Epidermal melanocyte (primary cell): ENCODE measurements at regions not wholly inside any gene's neighbourhood (a gene's known extent, or its start where the extent isn't known, plus 50 kb on each side); places are given as distances from the start of the nearest gene placed in this dataset.
"Not testable (repeated sequence)": the region's sequence is repeated elsewhere in the genome, so short reads cannot be mapped to it uniquely, and the experiment has no call there.

Source experiments
- DNase-seq: peaks from one replicate; pipeline ENCODE4 v3.0.0; 2011; ENCODE audit warnings: low spot score; ENCODE audit not compliant: insufficient read length

- no peak for DNase-seq
Observed at GRCh38 chr13:99792079-99792921, 179.3 kb downstream of the ZIC5 start.

- no peak for DNase-seq
Observed at GRCh38 chr13:99782669-99783068, 188.9 kb downstream of the ZIC5 start.

- no peak for DNase-seq
Observed at GRCh38 chr13:99778500-99778899, 193.1 kb downstream of the ZIC5 start.

DNA sequence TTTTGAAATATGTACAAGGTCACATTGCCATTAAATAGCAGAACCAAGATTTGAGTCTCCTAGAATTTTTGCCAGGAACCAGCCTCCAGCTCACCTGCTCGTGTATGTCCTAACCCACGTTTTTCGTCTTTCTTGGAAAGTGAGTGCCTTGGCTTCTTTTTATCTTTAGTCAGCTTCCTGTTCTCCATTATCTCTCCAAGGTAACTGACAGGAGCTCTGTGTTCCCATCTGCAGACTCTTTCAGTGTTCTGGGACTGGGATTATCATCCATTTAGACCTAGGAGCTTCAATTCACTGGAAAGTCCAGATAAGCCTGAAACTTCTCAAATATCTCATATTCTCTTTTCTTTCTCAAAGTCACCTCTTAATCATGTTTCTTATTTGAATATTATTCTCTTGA lies 193.7 kb downstream of the ZIC5 start:
- DNase-seq, result no peak

DNA sequence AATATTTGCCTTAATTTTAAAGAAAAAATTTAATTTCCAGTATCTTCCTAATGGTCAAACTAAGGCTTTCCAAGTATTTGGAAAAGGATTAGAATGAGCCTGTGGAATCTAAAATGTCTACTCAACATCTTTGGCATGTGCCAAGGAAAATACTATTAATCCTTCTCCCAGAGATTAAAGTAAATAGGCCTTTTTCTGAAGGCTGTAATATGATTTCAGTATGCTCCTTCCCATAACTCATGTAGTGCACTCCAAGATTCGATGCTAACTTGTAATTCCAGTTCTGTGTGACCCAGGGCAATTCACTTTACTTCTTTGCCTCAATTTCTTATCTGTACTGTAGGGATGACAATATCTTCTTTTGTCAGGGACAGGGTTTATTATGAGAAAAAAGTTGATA lies 196.9 kb downstream of the ZIC5 start:
- no peak for DNase-seq

- no peak for DNase-seq
Observed at GRCh38 chr13:99768986-99769385, 202.6 kb downstream of the ZIC5 start.

DNA sequence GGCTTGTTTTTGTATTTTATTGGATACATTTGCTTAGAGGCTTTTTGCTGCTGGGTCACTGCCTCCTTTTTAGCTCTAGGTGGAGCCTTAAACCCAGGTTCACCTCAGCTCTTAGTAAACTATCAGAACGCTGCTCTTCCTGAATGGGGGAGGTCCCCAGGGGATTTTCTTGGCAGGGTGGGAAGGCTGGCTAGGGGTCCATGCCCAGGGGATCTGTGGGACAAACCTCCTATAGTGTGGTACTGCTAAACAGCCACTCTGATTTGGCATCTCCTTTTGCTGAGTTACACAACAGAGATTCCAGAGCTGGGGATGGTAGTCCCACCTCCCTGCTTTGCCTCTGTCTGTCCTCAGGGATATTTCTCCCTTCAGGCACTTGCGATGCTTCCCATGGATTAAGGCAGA lies 204.9 kb downstream of the ZIC5 start:
- DNase-seq, result no peak

- no peak for DNase-seq
Observed at GRCh38 chr13:99765869-99766268, 205.7 kb downstream of the ZIC5 start.

DNA sequence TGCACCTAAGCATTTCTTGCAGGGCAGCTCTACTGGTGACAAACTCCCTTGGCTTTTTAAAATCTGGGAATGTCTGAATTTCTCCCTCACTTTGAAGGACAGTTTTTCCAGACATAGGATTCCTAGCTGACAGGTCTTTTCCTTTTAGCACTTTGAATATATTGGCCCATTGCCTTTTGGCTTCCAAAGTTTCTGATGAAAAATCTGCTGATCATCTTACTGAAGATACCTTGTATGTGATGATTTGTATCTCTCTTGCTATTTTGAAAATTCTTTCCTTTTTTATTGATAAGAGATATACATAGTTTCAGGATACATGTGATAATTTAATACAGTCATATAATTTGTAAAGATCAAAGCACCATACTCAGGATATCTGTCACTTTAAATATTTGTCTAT lies 211.1 kb downstream of the ZIC5 start:
- no peak for DNase-seq

DNA sequence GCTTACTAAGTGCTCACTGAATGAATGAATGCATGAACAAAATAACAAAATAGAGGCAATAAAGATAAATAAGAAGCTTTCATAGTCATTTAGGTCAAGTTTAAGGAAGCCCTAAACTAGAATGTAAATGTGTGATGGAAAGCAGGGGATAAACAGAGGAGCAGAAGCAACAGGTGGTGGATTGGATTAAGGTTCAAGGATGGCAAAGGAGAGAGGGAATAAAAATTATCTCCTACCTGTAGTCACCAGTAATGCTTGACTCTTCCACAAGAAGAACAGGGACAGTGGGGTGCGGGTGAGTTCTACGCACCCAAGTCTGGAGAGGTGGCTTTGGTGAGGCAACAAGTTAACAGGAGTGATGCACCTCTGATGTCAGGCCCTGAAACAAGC lies 212.4 kb downstream of the ZIC5 start:
- DNase-seq, result no peak

DNA sequence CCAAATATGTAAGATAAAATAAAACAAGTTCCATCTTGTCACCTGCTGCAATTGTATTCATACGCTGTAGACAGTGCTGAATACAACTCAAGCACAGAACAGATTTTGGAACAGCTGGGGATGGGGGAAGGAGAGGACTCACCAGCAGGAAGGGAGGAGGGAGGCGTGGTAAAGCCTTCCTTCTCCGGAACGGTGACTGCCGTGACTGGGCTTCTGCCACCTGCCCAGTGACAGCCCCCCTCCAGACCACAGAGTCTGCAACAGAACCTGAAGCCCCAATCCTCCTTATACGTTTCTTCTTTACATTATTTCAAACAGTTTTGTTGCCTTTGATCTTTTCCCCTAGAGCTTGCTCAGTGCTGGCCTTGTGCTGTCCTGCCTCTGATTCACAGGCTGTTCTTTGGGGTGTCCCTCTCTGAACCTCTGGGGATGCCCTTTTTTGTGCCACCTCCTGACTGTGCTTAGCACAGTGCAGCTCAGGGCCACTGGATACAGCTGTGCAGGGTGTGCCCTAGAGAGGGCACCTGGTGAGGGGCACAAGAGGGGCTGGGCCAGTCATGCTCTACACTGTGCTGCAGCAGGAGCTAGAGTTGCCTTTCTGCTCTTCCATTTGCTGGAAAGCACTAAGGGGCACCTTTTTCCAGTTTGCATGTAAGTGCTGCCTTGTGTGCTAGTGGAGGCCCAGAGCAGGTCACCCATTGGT lies 213.0 kb downstream of the ZIC5 start:
- no peak for DNase-seq

DNA sequence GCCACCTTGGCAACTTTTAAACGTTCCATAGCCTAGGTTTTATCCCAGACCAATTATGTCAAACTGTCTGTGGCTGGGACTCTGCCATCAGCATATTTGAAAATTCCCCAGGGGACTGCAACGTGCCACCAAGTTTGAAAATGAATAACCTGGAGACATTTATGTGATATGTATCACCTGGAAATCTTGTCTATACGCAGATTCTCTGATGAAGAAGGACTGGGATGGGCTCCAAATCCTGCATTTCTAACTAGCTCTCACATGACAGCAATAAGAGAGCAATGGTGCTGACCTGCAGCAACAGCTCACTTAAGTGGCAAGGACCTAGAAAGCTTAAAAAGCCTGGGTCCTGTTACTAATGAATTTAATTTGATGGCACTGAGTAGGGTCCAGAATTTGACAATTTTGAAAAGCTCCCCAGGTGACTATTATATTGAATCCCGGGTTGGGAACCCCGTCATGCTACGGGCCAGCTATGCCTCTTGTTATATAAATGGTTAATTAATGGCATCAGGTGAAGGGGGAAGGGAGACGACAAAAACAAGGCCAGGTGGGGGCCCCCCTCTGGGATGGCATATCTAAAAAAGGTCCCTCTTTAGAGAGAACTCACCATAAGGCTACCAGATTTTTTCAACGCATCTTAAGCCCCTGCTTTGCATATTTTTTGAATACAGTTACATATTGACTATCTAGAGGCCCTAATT lies 213.7 kb downstream of the ZIC5 start:
- no peak for DNase-seq

- no peak for DNase-seq
Observed at GRCh38 chr13:99756281-99756680, 215.3 kb downstream of the ZIC5 start.

GRCh38 chr13:99754750-99755149 lies 216.8 kb downstream of the ZIC5 start:
- not testable (repeated sequence) for DNase-seq

DNA sequence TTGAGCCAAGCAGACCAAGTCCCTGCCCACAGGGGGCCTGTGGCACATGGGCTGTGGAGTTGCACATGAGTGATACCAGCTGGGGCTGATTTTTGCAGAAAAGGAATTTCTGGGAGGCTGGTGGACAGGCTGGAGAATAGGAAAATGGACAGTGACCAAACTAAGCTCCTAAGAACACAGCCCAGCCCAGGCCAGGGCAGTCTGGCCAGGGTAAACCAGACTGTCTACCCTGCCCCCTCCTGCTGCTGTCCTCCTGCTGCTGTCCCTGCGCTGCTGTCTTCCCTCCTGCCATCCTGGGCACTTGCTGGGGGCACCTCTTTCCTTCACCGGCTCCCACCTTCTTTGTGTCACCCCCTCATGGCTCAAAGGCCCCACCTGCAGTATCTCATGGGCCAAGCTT lies 219.2 kb downstream of the ZIC5 start:
- no peak for DNase-seq

DNA sequence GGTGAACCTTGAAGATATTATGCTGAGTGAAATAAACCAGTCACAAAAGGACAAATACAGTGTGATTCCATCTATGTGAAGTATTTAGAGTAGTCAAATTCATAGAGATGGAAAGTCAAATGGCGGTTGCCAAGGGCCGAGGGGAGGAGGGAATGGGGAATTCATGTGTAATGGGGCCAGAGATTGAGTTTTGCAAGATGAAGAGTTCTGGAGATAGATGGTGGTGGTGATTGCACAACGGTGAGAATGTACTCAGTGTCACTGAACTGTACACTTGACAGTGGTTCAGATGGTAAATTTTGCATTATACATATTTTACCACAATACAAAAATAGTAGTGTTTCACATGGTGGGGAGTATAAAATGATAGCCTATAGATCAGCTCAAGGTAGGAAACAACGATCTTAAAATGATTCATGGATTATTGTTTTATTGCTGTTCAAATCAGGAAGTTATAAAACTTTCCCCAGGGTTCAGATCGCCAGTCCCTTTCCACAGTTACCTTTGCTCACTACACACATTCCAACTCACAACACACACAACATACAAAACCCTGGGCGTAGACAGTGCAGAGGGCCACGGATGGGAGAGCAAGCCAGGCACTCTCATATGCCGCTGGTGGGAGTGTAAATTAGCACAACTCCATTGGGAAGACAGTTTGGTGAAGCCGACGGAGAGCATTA lies 219.9 kb downstream of the ZIC5 start:
- no peak for DNase-seq

DNA sequence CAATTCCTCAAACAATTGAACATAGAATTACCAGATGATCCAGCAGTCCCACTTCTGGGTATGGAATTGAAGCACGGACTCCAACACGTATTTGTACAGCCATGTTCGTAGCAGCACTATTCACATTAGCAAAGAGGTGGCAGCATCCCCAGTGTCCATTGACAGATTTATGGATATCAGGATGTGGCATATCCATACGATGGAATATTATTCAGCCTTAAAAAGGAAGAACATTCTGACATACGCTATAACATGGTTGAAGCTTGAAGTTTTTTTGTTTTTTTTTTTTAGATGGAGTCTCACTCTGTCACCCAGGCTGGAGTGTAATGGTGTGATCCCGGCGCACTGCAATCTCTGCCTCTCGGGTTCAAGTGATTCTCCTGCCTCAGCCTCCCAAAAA lies 220.6 kb downstream of the ZIC5 start:
- DNase-seq, result no peak

DNA sequence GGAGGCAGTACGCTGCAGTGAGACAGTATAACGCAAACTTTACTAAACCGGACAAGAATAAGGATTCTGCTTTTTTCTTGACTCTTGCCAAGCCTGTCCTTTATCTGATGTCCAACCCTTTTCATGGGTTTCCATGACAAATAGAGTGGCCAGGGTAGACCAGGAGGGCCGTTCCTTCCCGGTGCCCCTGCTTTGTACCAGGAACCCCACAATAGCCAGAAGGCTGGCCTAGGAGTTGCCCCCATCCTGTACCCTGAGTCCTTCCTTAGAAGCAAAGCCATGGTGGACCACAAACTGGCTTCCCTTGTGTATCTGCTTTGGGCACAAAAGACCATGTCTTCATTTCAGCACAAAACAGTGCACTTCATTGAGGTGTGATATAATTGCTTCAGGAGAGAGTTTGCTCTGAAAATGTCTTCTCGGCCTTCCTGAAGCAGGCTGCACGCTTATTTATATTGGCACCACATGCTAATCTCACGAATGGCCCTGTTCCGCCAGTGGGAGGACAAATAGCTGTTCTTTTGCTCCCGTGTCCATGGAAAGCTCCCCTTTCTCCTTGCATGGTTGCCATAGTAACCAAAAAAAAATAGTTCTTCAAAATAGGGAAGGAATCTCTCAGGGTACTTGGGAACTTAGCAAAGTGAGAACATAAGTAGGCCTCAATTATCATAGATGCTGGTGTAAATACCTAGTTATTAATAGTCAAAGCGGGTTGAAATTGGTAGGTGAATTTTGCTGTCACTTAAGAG lies 222.1 kb downstream of the ZIC5 start:
- DNase-seq, result no peak

- no peak for DNase-seq
Observed at GRCh38 chr13:99747403-99747710, 224.2 kb downstream of the ZIC5 start.

- no peak for DNase-seq
Observed at GRCh38 chr13:99746637-99747402, 224.7 kb downstream of the ZIC5 start.
